GM18867 (cell line): ENCODE measurements at regions not wholly inside any gene's neighbourhood (a gene's known extent, or its start where the extent isn't known, plus 50 kb on each side); places are given as distances from the start of the nearest gene placed in this dataset.

ENCODE experiments used
- ATAC-seq: cut with Tn5 transposase; IDR thresholded peaks from one replicate; pipeline ENCODE4 v1.9.1; 2021; ENCODE audit warnings: mild to moderate bottlenecking, moderate library complexity; ENCODE audit not compliant: unreplicated experiment

GRCh38 chr17:63240106-63240505 is 206.0 kb downstream of the CYB561 start:
- ATAC-seq = no peak

- ATAC-seq = no peak
These were observed 199.8 kb downstream of the CYB561 start for GRCh38 chr17:63246344-63246743.

- no peak for ATAC-seq
These were observed 198.4 kb downstream of the CYB561 start for GRCh38 chr17:63247706-63248105.

GRCh38 chr17:63249256-63250004 is 196.7 kb downstream of the CYB561 start:
- no peak for ATAC-seq

- ATAC-seq = no peak
These were observed 195.3 kb downstream of the CYB561 start for GRCh38 chr17:63250830-63251229.

- no peak for ATAC-seq
These were observed 187.3 kb downstream of the CYB561 start for GRCh38 chr17:63258785-63259184.

GRCh38 chr17:63262751-63263476 is 183.2 kb downstream of the CYB561 start:
- ATAC-seq = no peak

- no peak for ATAC-seq
These were observed 180.6 kb downstream of the CYB561 start for GRCh38 chr17:63265526-63265925.

- ATAC-seq = no peak
These were observed 178.3 kb downstream of the CYB561 start for GRCh38 chr17:63267846-63268245.

GRCh38 chr17:63268827-63269226 is 177.3 kb downstream of the CYB561 start:
- ATAC-seq = no peak

- ATAC-seq = no peak
These were observed 175.5 kb downstream of the CYB561 start for GRCh38 chr17:63270610-63271009.

GRCh38 chr17:63274146-63274545 is 172.0 kb downstream of the CYB561 start:
- no peak for ATAC-seq

GRCh38 chr17:63275318-63275970 is 170.7 kb downstream of the CYB561 start:
- ATAC-seq = no peak

GRCh38 chr17:63275971-63276745 is 169.9 kb downstream of the CYB561 start:
- no peak for ATAC-seq

- ATAC-seq = no peak
These were observed 169.3 kb downstream of the CYB561 start for GRCh38 chr17:63276821-63277220.

GRCh38 chr17:63277629-63278028 is 168.5 kb downstream of the CYB561 start:
- ATAC-seq = no peak

- no peak for ATAC-seq
These were observed 167.2 kb downstream of the CYB561 start for GRCh38 chr17:63278728-63279442.

- ATAC-seq = no peak
These were observed 166.4 kb downstream of the CYB561 start for GRCh38 chr17:63279498-63280230.

- peak; percentile 88 for ATAC-seq
These were observed 163.7 kb downstream of the CYB561 start for GRCh38 chr17:63282455-63282854.

GRCh38 chr17:63285551-63285950 is 160.6 kb downstream of the CYB561 start:
- ATAC-seq = no peak
